Epithelial cell of esophagus (primary cell): ENCODE measurements at regions not wholly inside any gene's neighbourhood (a gene's known extent, or its start where the extent isn't known, plus 50 kb on each side); places are given as distances from the start of the nearest gene placed in this dataset.

Experiments
- DNase-seq: peaks from one replicate; pipeline ENCODE4 v3.0.0; 2010; ENCODE audit warnings: low read depth
- H3K4me3 ChIP-seq: 2 replicates; pipeline ENCODE4 v1.5.1; 2011; ENCODE audit warnings: mild to moderate bottlenecking, low read length, control low read depth
- TF ChIP-seq, protein P1 (sequence below): IDR thresholded peaks from 2 replicates; pipeline ENCODE4 v1.5.1; 2011; ENCODE audit warnings: low read depth, mild to moderate bottlenecking, low read length, control low read depth, inconsistent platforms; ENCODE audit not compliant: insufficient read depth; ENCODE audit errors: missing control alignments

GRCh38 chr13:33464345-33464744, 178.8 kb upstream of the STARD13 start:
- no peak for DNase-seq
- TF ChIP-seq, protein P1, sequence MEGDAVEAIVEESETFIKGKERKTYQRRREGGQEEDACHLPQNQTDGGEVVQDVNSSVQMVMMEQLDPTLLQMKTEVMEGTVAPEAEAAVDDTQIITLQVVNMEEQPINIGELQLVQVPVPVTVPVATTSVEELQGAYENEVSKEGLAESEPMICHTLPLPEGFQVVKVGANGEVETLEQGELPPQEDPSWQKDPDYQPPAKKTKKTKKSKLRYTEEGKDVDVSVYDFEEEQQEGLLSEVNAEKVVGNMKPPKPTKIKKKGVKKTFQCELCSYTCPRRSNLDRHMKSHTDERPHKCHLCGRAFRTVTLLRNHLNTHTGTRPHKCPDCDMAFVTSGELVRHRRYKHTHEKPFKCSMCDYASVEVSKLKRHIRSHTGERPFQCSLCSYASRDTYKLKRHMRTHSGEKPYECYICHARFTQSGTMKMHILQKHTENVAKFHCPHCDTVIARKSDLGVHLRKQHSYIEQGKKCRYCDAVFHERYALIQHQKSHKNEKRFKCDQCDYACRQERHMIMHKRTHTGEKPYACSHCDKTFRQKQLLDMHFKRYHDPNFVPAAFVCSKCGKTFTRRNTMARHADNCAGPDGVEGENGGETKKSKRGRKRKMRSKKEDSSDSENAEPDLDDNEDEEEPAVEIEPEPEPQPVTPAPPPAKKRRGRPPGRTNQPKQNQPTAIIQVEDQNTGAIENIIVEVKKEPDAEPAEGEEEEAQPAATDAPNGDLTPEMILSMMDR = no peak

GRCh38 chr13:33466262-33466661, 180.7 kb upstream of the STARD13 start:
- DNase-seq = no peak
- no peak overlapping the region for H3K4me3 ChIP-seq
- TF ChIP-seq, protein P1 = no peak

More at GRCh38 chr13:33464345-33464744, 178.8 kb upstream of the STARD13 start:
- no peak overlapping the region for H3K4me3 ChIP-seq

DNA sequence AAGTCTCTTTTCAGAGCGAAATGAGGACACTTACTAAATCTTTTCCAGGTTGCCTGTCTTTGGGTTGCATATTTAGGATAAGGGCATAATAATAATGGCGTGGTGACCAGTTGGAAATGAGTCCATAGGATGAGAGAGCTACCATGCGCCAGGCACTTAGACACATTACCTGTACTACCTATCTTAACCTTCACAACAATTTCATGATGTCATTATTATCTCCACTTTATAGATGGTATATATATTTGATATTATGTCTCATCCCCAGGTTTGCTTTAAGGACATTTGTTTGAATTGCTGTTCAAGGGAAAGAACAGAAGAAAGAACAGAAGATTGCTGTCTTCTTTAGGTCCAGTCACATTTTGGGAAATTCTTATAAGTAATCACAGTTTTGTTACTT, 182.0 kb upstream of the STARD13 start:
- H3K4me3 ChIP-seq = no peak overlapping the region
- TF ChIP-seq, protein P1 = no peak
- no peak for DNase-seq

GRCh38 chr13:33471204-33471603, 185.6 kb upstream of the STARD13 start:
- DNase-seq = peak; percentile 73
- TF ChIP-seq, protein P1 = no peak
- no peak overlapping the region for H3K4me3 ChIP-seq

DNA sequence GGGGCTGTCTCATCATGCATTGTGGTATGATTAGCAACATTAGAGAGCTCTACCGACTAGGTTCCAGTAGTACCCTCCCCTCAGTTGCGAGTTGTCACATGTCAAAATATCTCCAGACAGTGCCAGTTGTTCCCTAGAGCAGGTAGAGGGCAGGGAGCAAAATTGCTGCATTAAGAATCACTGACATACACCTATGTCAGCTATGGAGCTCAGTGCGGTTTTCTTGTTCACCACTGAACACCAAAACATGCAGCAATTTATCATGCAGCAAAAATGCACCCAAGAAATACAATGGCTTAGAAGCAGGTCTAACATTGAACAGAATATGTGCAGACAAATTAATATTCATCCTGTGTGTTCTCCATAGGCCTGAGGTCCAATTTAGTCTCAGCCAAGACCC, 186.9 kb upstream of the STARD13 start:
- TF ChIP-seq, protein P1 = no peak
- peak; percentile 90 for DNase-seq
- no peak overlapping the region for H3K4me3 ChIP-seq

DNA sequence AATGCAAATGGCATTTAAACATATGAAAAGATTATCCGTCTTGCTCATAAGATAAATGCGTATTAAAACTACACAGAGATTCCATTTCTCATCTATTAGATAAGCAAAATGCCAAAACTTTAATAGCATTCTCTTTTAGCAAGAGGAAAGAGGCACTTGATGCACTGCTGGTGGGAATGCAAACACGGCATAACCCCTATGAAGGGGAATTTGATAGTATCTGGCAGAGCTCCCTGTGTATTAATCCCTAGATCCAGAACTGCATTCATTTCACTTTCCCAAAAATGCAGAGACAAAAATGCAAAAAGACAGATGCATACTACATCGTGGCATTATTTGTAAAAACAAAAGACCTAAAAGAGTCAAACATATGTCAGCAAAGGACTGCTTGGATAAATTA, 193.6 kb upstream of the STARD13 start:
- TF ChIP-seq, protein P1 = no peak
- no peak overlapping the region for H3K4me3 ChIP-seq
- DNase-seq = no peak

DNA sequence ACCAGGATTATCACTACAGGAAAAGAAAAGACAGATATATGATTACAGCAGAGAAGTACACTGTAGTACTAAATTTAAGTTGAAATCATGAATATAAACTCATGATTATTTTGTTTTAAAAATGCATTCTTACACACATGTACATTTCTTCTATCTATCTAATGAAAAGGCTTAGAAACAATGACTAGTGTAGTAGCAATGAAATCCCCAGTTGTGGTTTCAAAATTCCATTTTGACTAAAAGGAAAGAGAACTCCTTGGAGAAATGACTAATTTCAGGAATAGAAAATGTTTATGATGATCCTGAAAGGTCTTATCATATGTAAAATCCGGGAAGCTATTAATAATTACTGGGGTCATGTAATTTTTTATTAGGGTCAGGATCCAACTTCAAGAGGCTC, 195.0 kb upstream of the STARD13 start:
- TF ChIP-seq, protein P1 = no peak
- no peak for DNase-seq

More for the DNA sequence above, 195.0 kb upstream of the STARD13 start:
- H3K4me3 ChIP-seq = no peak overlapping the region
